Activated effector memory CD4-positive, alpha-beta T cell treated with anti-CD3 and anti-CD28 coated beads, Interleukin-2, amount 50 U/mL, for 16 hours (primary cell): ENCODE measurements at regions not wholly inside any gene's neighbourhood (a gene's known extent, or its start where the extent isn't known, plus 50 kb on each side); places are given as distances from the start of the nearest gene placed in this dataset.
"Not testable (repeated sequence)": the region's sequence is repeated elsewhere in the genome, so short reads cannot be mapped to it uniquely, and the experiment has no call there.

Experiments
- DNase-seq: peaks from one replicate; pipeline ENCODE4 v3.0.0-alpha.2; 2020

- DNase-seq: no peak
Observed at GRCh38 chr6:113694278-113695077, 162.7 kb upstream of the MARCKS start.

GRCh38 chr6:113695516-113695915 lies 161.6 kb upstream of the MARCKS start:
- no peak for DNase-seq

GRCh38 chr6:113696960-113697359 lies 160.2 kb upstream of the MARCKS start:
- DNase-seq: no peak

- no peak for DNase-seq
Observed at GRCh38 chr6:113697632-113698410, 159.3 kb upstream of the MARCKS start.

GRCh38 chr6:113699239-113699638 lies 157.9 kb upstream of the MARCKS start:
- no peak for DNase-seq

- DNase-seq: no peak
Observed at GRCh38 chr6:113701552-113702254, 155.4 kb upstream of the MARCKS start.

GRCh38 chr6:113707194-113707593 lies 150.0 kb upstream of the MARCKS start:
- no peak for DNase-seq

GRCh38 chr6:113709936-113710509 lies 147.1 kb upstream of the MARCKS start:
- DNase-seq: no peak

- DNase-seq: no peak
Observed at GRCh38 chr6:113713665-113714064, 143.5 kb upstream of the MARCKS start.

- no peak for DNase-seq
Observed at GRCh38 chr6:113718588-113718987, 138.6 kb upstream of the MARCKS start.

- no peak for DNase-seq
Observed at GRCh38 chr6:113719064-113719463, 138.1 kb upstream of the MARCKS start.

GRCh38 chr6:113719545-113719944 lies 137.6 kb upstream of the MARCKS start:
- no peak for DNase-seq

GRCh38 chr6:113723182-113723581 lies 134.0 kb upstream of the MARCKS start:
- DNase-seq: no peak

- not testable (repeated sequence) for DNase-seq
Observed at GRCh38 chr6:113724927-113725326, 132.2 kb upstream of the MARCKS start.

GRCh38 chr6:113731541-113731940 lies 125.6 kb upstream of the MARCKS start:
- no peak for DNase-seq

GRCh38 chr6:113732384-113732966 lies 124.7 kb upstream of the MARCKS start:
- DNase-seq: no peak

GRCh38 chr6:113733381-113733780 lies 123.8 kb upstream of the MARCKS start:
- DNase-seq: no peak

GRCh38 chr6:113734982-113735381 lies 122.2 kb upstream of the MARCKS start:
- no peak for DNase-seq

- DNase-seq: no peak
Observed at GRCh38 chr6:113735491-113735890, 121.7 kb upstream of the MARCKS start.

GRCh38 chr6:113736978-113737377 lies 120.2 kb upstream of the MARCKS start:
- no peak for DNase-seq

GRCh38 chr6:113739041-113739655 lies 118.0 kb upstream of the MARCKS start:
- DNase-seq: no peak

- no peak for DNase-seq
Observed at GRCh38 chr6:113741651-113742050, 115.5 kb upstream of the MARCKS start.
